Lung (tissue), 11 donors: ENCODE measurements at regions not wholly inside any gene's neighbourhood (a gene's known extent, or its start where the extent isn't known, plus 50 kb on each side); places are given as distances from the start of the nearest gene placed in this dataset.
A peak's percentile ranks its signal among the peaks of the same experiment; 100 is the strongest.

Experiments
- ATAC-seq: fragments of 200-7000 bp; cut with Tn5 transposase; one replicate; pipeline ENCODE4 v1.9.1; 2020; ENCODE audit warnings: moderate number of reproducible peaks; ENCODE audit not compliant: insufficient read depth, low FRiP score
- DNase-seq, 3 donors: peaks; one replicate each; pipeline ENCODE4 v3.0.0-alpha.2; 2013 to 2017
- H3K27ac ChIP-seq, 2 donors: one replicate each; pipeline ENCODE4 v1.5.1; 2013; ENCODE audit warnings: mild to moderate bottlenecking in 2 of 2, moderate library complexity in 2 of 2, control low read depth in 1 of 2, inconsistent platforms in 1 of 2, low read depth in 1 of 2, low read length in 1 of 2
- H3K27me3 ChIP-seq, 3 donors: one replicate each; pipeline ENCODE4 v1.5.1; 2013; ENCODE audit warnings: low read length in 2 of 3; ENCODE audit not compliant: control insufficient read depth in 3 of 3, insufficient read depth in 3 of 3
- H3K36me3 ChIP-seq, 4 donors: one replicate each; pipeline ENCODE4 v1.5.1; 2013; ENCODE audit warnings: low read length in 4 of 4, mild to moderate bottlenecking in 1 of 4, moderate library complexity in 1 of 4; ENCODE audit not compliant: control insufficient read depth in 4 of 4, insufficient read depth in 4 of 4
- H3K4me1 ChIP-seq, 5 donors: one replicate each; pipeline ENCODE4 v1.5.1; 2013; ENCODE audit warnings: low read length in 5 of 5, mild to moderate bottlenecking in 2 of 5, moderate library complexity in 1 of 5; ENCODE audit not compliant: control insufficient read depth in 5 of 5, insufficient read depth in 5 of 5
- H3K4me3 ChIP-seq: one replicate; pipeline ENCODE4 v1.5.1; 2013; ENCODE audit warnings: mild to moderate bottlenecking, control low read depth, moderate library complexity
- H3K9ac ChIP-seq, 2 donors: one replicate each; pipeline ENCODE4 v1.5.1; 2013; ENCODE audit warnings: low read length in 2 of 2, control low read depth in 1 of 2; ENCODE audit not compliant: insufficient read depth in 1 of 2
- H3K9me3 ChIP-seq, 4 donors: one replicate each; pipeline ENCODE4 v1.5.1; 2013; ENCODE audit warnings: low read length in 3 of 4, mild to moderate bottlenecking in 1 of 4, moderate library complexity in 1 of 4; ENCODE audit not compliant: control insufficient read depth in 4 of 4, insufficient read depth in 3 of 4
- WGBS, 2 donors: extraction: QIAGEN DNeasy Blood & Tissue Kit; methylation state at CpG; one replicate each; pipeline ENCODE4 v1.1.7; 2013; 5-methylcytosine and 5-hydroxymethylcytosine counted together
- TF ChIP-seq, protein P1 (sequence below): IDR thresholded peaks from 2 replicates; pipeline ENCODE4 v1.5.1; 2012; ENCODE audit warnings: mild to moderate bottlenecking; ENCODE audit errors: control extremely low read depth, extremely low read depth
- donor health status: control.
- donor health status: control.
- donor health status: Bipolar disorder and iron deficiency.
- donor health status: healthy.
- donor health status: DM: yes; HTN: yes; CAD: no.

DNA sequence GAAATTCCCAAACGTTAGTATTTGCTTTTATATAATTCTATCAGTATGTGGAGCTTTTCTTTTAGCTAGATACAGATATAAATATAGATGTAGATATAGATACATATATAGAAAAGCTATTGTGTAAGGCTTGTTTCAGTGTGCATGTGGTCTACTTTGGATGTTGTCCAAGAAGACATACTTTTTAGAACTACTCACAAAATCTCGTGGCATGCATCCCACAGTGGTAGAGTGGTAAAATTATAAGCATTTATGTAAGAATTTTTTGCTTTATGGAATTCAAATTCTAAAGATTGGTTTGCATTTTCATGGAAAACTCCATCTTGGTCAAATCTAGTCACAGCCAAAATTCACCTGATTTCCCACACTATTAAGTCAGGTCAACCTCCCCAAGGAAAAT, 880.4 kb downstream of the EFNB2 start:
- Histone ChIP-seq H3K4me3 (no peak overlapping the region), H3K9me3 (no peaks in the 10 kb centered on the region), H3K36me3 (no peaks in the 10 kb centered on the region), H3K27ac (no peak overlapping the region), H3K27me3 (no peaks in the 10 kb centered on the region), H3K9ac (no peak overlapping the region), H3K4me1 (no peaks in the 10 kb centered on the region)
- DNase-seq: peak in 1 of 3 donors; percentile 14
- 58 to 78% methylated on average over 2 of the region's 2 CpGs for WGBS, 2 donors
- no peak for ATAC-seq
- TF ChIP-seq, protein P1, sequence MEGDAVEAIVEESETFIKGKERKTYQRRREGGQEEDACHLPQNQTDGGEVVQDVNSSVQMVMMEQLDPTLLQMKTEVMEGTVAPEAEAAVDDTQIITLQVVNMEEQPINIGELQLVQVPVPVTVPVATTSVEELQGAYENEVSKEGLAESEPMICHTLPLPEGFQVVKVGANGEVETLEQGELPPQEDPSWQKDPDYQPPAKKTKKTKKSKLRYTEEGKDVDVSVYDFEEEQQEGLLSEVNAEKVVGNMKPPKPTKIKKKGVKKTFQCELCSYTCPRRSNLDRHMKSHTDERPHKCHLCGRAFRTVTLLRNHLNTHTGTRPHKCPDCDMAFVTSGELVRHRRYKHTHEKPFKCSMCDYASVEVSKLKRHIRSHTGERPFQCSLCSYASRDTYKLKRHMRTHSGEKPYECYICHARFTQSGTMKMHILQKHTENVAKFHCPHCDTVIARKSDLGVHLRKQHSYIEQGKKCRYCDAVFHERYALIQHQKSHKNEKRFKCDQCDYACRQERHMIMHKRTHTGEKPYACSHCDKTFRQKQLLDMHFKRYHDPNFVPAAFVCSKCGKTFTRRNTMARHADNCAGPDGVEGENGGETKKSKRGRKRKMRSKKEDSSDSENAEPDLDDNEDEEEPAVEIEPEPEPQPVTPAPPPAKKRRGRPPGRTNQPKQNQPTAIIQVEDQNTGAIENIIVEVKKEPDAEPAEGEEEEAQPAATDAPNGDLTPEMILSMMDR: no peak

DNA sequence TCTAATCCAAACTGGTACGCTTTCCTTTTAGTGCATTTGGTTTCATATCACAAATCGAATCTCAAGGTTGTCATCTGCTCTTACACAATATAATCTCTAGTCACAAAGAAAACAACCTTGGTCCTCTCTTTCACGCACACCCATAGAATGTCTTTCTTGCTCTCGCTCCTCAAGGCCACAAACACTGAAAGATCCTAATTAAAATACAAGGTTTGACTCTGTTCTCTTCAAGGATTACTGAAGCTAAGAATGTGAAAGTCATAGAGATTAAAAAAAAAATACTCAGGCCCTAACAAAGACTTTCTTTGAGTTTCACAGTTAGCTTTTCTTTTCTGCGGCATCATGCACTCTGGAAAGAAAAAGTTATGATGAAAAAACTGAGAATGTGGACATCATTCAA, 891.5 kb downstream of the EFNB2 start:
- Histone ChIP-seq H3K36me3 (no peaks in the 10 kb centered on the region), H3K4me3 (no peak overlapping the region), H3K27ac (no peak overlapping the region), H3K27me3 (no peaks in the 10 kb centered on the region), H3K9me3 (peaks cover 0 to 4% (median 1%) of the 10 kb centered on the region in 4 donors), H3K9ac (no peak overlapping the region), H3K4me1 (no peaks in the 10 kb centered on the region)
- 93 to 94% methylated on average over 5 of the region's 5 CpGs for WGBS, 2 donors
- TF ChIP-seq, protein P1: no peak
- DNase-seq (no peak), ATAC-seq (no peak)

DNA sequence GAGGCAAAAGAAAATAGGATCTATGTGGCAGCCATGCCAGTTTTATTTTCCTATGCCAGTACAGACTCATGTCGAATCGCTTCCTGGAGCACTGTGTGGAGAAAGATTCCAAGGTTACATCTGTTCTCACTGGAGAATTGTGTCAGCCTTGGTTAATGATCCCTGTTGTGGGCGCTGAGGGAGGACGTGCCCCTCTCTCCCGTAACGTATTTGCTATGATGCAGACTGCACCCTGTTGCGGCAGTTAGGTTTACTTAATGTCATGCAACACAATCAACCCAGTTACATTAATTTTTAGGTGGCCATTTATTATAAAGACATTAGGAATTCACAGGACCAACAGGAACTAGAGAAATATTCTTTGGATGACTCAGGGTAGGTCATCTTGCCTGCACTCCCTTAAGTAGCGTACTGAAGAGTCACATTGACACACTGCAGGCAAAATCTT, 892.9 kb downstream of the EFNB2 start:
- Histone ChIP-seq H3K36me3 (no peaks in the 10 kb centered on the region), H3K9ac (no peak overlapping the region), H3K9me3 (no peaks in the 10 kb centered on the region), H3K27ac (no peak overlapping the region), H3K4me1 (no peaks in the 10 kb centered on the region), H3K4me3 (no peak overlapping the region), H3K27me3 (no peaks in the 10 kb centered on the region)
- TF ChIP-seq, protein P1: no peak
- DNase-seq: no peak
- ATAC-seq: no peak
- 95 to 100% methylated on average over 8 of the region's 8 CpGs for WGBS, 2 donors

DNA sequence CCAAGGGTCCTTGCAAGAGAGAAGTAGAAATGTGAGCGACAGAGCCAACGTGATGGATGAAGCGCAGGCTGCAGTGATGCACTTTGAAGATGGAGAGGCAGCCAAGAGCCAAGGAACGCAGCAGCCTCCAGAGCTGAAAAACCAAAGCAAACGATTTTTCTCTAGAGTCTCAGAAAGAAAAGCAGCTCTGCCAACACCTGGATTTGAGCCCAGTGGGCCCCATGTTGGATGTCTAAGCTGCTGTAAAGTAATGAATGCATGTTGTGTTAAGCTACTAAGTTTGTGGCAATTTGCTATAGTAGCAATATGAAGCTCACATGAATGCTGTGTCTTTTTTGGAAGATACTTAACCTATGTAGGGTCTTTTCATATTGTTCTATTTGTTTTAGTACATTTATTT, 894.3 kb downstream of the EFNB2 start:
- H3K4me1 ChIP-seq: no peaks in the 10 kb centered on the region
- H3K36me3 ChIP-seq: no peaks in the 10 kb centered on the region
- DNase-seq (peak in 2 of 3 donors; percentile 11 to 42), ATAC-seq (no peak)
- no peaks in the 10 kb centered on the region for H3K27me3 ChIP-seq
- TF ChIP-seq, protein P1: no peak
- H3K9ac ChIP-seq: no peak overlapping the region
- H3K4me3 ChIP-seq: no peak overlapping the region
- 76 to 83% methylated on average over 5 of the region's 5 CpGs for whole genome bisulfite sequencing, 2 donors
- no peak overlapping the region for H3K27ac ChIP-seq
- no peaks in the 10 kb centered on the region for H3K9me3 ChIP-seq
